ENCODE measurements at regions not wholly inside any gene's neighbourhood (a gene's known extent, or its start where the extent isn't known, plus 50 kb on each side); places are given as distances from the start of the nearest gene placed in this dataset.

DNA sequence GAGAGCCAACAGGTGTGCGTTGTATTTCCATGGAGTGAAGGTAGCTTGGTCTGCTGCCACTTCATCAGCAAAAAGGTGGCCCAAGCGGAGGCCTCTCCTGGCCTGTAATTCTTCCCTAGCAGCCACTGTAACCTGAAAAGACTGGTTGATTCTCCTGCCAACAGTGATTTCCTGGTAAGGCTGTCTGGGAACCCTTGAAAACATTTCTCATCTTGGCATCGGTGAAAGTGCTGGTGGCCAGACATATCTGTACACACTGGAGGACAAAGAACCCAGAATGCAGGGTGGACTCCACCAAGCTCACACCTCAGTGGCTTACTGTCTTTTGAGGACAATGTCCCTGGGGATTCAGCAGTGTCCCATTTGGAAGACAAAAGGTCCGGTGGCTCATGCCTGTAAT, 128.0 kb downstream of the TRIM29 start:
- no peak overlapping the region for H3K4me3 ChIP-seq (replicated peaks; ENCODE audit: low read depth, low read length)
- no peak for DNase-seq (ENCODE audit: extremely low read depth, low read depth)
- TF ChIP-seq, protein P1, sequence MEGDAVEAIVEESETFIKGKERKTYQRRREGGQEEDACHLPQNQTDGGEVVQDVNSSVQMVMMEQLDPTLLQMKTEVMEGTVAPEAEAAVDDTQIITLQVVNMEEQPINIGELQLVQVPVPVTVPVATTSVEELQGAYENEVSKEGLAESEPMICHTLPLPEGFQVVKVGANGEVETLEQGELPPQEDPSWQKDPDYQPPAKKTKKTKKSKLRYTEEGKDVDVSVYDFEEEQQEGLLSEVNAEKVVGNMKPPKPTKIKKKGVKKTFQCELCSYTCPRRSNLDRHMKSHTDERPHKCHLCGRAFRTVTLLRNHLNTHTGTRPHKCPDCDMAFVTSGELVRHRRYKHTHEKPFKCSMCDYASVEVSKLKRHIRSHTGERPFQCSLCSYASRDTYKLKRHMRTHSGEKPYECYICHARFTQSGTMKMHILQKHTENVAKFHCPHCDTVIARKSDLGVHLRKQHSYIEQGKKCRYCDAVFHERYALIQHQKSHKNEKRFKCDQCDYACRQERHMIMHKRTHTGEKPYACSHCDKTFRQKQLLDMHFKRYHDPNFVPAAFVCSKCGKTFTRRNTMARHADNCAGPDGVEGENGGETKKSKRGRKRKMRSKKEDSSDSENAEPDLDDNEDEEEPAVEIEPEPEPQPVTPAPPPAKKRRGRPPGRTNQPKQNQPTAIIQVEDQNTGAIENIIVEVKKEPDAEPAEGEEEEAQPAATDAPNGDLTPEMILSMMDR (IDR thresholded peaks at IDR 0.05; ENCODE audit: low read depth, low read length, missing control alignments) = no peak

DNA sequence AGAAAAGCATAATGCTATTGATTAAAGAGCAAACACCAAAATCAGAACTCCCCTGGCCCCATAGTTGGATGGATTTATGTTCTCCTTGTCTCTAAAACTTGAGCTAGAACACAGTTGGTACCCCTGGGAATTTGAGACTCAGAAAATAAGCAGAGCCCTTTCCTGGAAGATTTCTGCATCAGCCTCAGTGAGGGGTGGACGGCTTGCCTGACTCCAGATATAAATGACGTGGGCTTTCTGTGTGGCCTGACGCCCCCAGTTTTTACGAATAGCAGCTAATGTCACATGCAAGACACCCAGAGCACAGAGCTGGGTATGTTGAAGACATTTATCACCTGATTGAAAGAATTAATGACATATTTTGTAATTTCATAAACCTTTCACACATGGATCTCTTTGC, 130.8 kb downstream of the TRIM29 start:
- TF ChIP-seq, protein P1 (IDR thresholded peaks at IDR 0.05; ENCODE audit: low read depth, low read length, missing control alignments) = no peak
- DNase-seq (ENCODE audit: extremely low read depth, low read depth) = no peak

DNA sequence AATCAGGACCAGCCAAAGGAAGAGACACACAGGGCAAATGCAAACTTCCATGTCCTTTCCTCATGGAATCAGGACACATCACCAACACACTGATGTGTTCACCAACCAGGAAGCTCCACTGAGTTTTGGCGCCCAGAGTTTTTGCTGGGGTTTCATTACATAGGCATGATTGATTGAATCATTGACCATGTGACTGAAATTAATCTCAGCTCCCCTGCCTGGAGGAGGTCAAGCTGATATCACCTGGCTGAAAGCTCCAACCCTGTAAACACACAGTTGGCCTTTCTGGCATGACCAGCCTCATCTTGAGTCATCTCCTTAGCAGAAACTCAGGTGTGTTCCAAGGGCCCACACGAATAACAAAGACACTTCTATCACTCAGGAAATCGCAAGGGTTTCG, 133.2 kb downstream of the TRIM29 start:
- TF ChIP-seq, protein P1 (IDR thresholded peaks at IDR 0.05; ENCODE audit: low read depth, low read length, missing control alignments) = no peak
- no peak for DNase-seq (ENCODE audit: extremely low read depth, low read depth)
- H3K4me3 ChIP-seq (replicated peaks; ENCODE audit: low read depth, low read length) = no peak overlapping the region

More for the DNA sequence above, 130.8 kb downstream of the TRIM29 start:
- H3K4me3 ChIP-seq (replicated peaks; ENCODE audit: low read depth, low read length) = no peak overlapping the region

DNA sequence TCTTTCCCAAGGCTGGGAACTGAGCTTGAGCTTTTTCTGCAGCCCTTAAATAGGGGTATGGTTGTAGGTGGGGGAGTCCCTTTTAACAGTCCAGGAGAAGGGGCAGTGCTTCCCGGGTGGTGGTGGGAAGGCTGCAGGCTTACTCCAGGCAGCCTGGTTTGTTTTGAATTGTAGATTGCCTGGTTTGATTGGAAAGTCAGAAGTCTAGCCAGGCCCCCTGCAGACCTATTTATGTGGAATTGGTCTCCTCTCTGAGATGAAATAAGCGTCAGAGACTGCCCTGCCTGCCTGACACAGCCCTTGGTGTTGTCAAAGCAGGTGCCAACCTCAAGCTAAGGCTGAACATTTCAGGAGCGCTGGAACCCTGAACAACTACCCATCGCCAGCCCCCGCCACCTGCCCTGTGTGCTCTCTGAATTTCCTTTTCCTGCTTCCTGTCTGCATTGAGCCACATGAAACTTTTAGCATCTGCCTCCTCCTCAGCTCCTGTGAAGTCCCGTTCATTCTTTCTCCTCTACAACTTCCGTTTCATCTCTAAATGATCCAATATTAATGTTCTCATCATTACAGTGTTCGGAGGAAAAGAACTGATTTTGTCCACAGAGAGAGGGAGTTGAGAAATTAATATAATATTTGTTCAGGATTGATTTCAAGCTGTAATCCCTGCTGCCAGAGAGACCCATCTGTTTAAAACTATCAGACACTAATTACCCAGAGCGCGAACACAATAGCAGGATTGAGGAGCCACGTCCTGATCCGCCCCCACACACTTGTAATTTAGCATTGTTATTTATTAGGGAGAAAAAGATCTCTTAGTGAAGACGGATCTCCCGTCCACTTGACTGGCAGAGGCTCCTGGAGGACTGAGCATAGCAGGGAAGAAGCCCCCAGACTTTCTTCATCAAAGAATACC, 136.5 kb downstream of the TRIM29 start:
- TF ChIP-seq, protein P1 (IDR thresholded peaks at IDR 0.05; ENCODE audit: low read depth, low read length, missing control alignments) = no peak
- no peak for DNase-seq (ENCODE audit: extremely low read depth, low read depth)

DNA sequence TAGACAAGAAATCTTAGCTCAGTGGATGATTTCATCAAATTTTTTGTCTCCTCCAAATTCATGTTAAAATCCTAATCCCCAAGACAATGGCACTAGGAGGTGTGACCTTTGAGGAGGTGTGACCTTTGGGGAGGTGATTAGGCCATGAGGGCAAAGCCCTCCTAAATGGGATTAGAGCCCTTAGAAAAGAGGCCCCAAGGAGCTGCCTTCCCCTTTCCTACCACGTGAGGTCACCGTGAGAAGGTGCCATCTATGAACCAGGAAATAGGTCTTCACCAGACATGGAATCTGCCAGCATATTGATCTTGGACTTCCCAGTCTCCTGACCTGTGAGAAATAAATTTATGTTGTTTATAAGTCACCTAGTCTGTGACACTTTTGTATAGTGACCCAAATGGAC, 138.7 kb downstream of the TRIM29 start:
- no peak for DNase-seq (ENCODE audit: extremely low read depth, low read depth)
- H3K4me3 ChIP-seq (replicated peaks; ENCODE audit: low read depth, low read length) = no peak overlapping the region
- TF ChIP-seq, protein P1 (IDR thresholded peaks at IDR 0.05; ENCODE audit: low read depth, low read length, missing control alignments) = peak; percentile 11

More for the DNA sequence above, 136.5 kb downstream of the TRIM29 start:
- H3K4me3 ChIP-seq (replicated peaks; ENCODE audit: low read depth, low read length) = no peak overlapping the region

DNA sequence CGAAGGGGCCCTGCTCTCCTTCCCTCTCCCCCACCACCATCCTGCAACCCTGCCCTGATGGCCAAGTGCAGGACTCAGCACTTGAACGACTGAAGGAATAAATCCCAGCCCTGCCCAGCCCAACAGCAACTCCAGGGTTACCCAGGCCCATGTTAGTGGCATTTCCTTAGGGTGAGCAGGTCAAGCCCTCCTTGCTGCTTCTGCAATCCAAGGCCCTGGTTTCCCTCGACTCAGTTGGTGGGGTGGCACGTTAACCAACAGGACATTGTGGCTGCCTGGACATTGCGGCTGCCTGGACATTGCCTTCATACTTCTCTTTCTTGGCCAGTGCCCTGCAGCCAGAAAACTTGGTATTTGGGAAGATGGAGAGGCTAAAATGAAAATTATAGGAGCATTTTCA, 141.4 kb downstream of the TRIM29 start:
- no peak overlapping the region for H3K4me3 ChIP-seq (replicated peaks; ENCODE audit: low read depth, low read length)
- TF ChIP-seq, protein P1 (IDR thresholded peaks at IDR 0.05; ENCODE audit: low read depth, low read length, missing control alignments) = no peak
- no peak for DNase-seq (ENCODE audit: extremely low read depth, low read depth)

All from HFF-Myc (cell line).